Smooth muscle cell (in vitro differentiated cells): ENCODE measurements at regions not wholly inside any gene's neighbourhood (a gene's known extent, or its start where the extent isn't known, plus 50 kb on each side); places are given as distances from the start of the nearest gene placed in this dataset.

ENCODE experiments used
- DNase-seq: peaks from one replicate; lab custom pipeline; 2025; ENCODE audit not compliant: unreplicated experiment; lab: John Stamatoyannopoulos, UW
- H2AFZ ChIP-seq: fragments of 200-600 bp; sonication (generic); 2 replicates; pipeline ENCODE4 v1.6.0; 2016; ENCODE audit warnings: antibody characterized with exemption, low read depth, mild to moderate bottlenecking
- H3F3A ChIP-seq: fragments of 200-600 bp; sonication (generic); 2 replicates; pipeline ENCODE4 v1.6.0; 2017; ENCODE audit warnings: antibody characterized with exemption, low read depth
- H3K27ac ChIP-seq: fragments of 200-600 bp; sonication (generic); 2 replicates; pipeline ENCODE4 v1.5.1; 2016; ENCODE audit warnings: low read depth, mild to moderate bottlenecking
- H3K27me3 ChIP-seq: fragments of 200-600 bp; sonication (generic); 2 replicates; pipeline ENCODE4 v1.6.1; 2016; ENCODE audit warnings: low read depth, mild to moderate bottlenecking
- H3K36me3 ChIP-seq: fragments of 200-600 bp; sonication (generic); 2 replicates; pipeline ENCODE4 v1.5.1; 2016; ENCODE audit warnings: low read depth
- H3K4me1 ChIP-seq: fragments of 200-600 bp; sonication (generic); 2 replicates; pipeline ENCODE4 v1.5.1; 2016; ENCODE audit warnings: low read depth
- H3K4me2 ChIP-seq: fragments of 200-600 bp; sonication (generic); 2 replicates; pipeline ENCODE4 v1.6.0; 2016; ENCODE audit warnings: mild to moderate bottlenecking
- H3K4me3 ChIP-seq: fragments of 200-600 bp; sonication (generic); 2 replicates; pipeline ENCODE4 v1.5.1; 2016; ENCODE audit warnings: mild to moderate bottlenecking
- H3K79me2 ChIP-seq: fragments of 200-600 bp; sonication (generic); 2 replicates; pipeline ENCODE4 v1.6.0; 2016; ENCODE audit warnings: low read depth, mild to moderate bottlenecking
- H3K9ac ChIP-seq: fragments of 200-600 bp; sonication (generic); 2 replicates; pipeline ENCODE4 v1.6.0; 2016; ENCODE audit warnings: low read depth
- H3K9me3 ChIP-seq: fragments of 200-600 bp; sonication (generic); replicated peaks from 2 replicates; pipeline ENCODE4 v1.5.1; 2016; ENCODE audit warnings: low read depth
- H4K20me1 ChIP-seq: fragments of 200-600 bp; sonication (generic); 2 replicates; pipeline ENCODE4 v1.6.0; 2016; ENCODE audit warnings: low read depth
- CTCF ChIP-seq: fragments of 200-600 bp; sonication (generic); IDR thresholded peaks from 2 replicates; pipeline ENCODE4 v1.5.1; 2017; ENCODE audit warnings: borderline replicate concordance, mild to moderate bottlenecking, antibody characterized with exemption; ENCODE audit not compliant: insufficient read depth, poor library complexity, severe bottlenecking
- WGBS: methylation state at CpG from one replicate; pipeline ENCODE4 v1.1.7; 2016; ENCODE audit warnings: low lambda C conversion rate; 5-methylcytosine and 5-hydroxymethylcytosine counted together

DNA sequence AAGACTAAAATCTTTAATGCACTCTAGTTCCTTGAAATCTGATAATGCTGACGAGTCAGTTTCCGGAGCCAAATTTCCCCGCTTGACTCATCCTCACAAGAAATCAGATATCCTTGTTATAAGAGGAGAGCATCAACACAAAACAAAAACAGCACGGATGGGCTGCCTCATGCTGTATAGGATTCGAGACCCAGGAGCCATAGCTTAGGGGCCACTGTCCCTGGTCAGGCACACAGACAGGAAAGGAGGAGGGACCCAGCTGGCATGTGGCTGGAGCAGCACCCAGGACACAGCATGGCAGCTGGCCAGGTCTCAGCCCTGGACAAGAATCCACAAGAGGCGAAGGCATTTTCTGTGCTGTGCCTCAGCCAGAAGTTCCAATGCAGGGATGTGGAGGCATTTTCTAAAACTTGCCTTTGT, 110.2 kb upstream of the SPATA13 start:
- Histone ChIP-seq H3K27ac (no peak overlapping the region), H3K4me2 (no peak overlapping the region), H4K20me1 (no peaks in the 10 kb centered on the region), H3K9me3 (no peaks in the 10 kb centered on the region), H2AFZ (no peak overlapping the region), H3K27me3 (no peaks in the 10 kb centered on the region), H3K4me3 (no peak overlapping the region), H3K9ac (no peak overlapping the region), H3F3A (no peaks in the 10 kb centered on the region), H3K79me2 (no peaks in the 10 kb centered on the region), H3K36me3 (no peaks in the 10 kb centered on the region), H3K4me1 (no peaks in the 10 kb centered on the region)
- TF ChIP-seq CTCF: no peak
- WGBS: 79% methylated on average over 6 of the region's 6 CpGs
- no peak for DNase-seq

DNA sequence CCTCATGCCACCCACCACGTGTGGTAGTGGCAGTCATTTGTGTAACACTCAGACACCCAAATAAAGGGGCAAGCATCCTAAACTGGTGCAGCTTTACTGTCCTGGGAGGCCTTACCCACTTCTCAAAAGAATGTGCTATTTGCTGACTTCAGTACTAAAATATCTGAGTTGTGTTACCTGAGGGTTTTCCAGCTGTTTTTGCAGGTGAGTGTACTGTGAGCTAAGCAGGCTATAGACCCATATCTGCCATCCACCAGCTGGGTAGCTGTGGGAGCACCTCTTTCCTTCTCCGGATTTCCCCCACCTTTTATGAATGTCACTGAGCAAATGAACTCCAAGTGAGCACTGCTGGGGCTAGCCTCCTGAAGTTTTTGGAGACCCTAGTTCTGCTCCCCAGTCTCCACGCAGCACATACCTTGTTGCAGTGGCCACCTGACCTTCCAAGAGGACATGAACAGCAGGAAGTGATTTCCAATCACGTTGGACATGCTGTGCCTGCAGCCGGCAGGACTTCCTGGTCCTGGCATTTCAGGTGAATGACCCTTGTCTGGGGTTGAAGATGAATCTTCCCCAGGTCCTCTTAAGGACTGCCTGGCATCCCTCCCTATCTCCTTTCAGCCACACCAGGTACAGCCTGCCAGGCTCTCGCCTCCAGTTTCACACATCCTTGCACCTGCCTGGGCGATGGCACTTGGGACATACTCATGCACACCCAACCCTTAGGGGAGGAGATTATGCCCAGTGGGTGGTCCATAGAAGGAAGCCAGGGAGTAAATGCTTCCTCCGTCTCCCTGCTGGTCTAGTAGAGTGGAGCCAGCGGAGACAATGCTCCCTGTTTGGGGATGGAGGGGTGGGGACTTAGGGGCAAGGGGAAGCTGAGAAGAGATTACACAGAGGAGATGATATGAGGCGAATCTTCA, 109.5 kb upstream of the SPATA13 start:
- Histone ChIP-seq H2AFZ (no peak overlapping the region), H3K4me2 (no peak overlapping the region), H3K79me2 (no peaks in the 10 kb centered on the region), H3K4me3 (no peak overlapping the region), H3K36me3 (no peaks in the 10 kb centered on the region), H3K4me1 (no peaks in the 10 kb centered on the region), H3F3A (no peaks in the 10 kb centered on the region), H4K20me1 (no peaks in the 10 kb centered on the region), H3K9me3 (no peaks in the 10 kb centered on the region), H3K27me3 (no peaks in the 10 kb centered on the region), H3K9ac (no peak overlapping the region), H3K27ac (no peak overlapping the region)
- WGBS: 84% methylated on average over 10 of the region's 10 CpGs
- no peak for DNase-seq
- no peak for TF ChIP-seq CTCF

DNA sequence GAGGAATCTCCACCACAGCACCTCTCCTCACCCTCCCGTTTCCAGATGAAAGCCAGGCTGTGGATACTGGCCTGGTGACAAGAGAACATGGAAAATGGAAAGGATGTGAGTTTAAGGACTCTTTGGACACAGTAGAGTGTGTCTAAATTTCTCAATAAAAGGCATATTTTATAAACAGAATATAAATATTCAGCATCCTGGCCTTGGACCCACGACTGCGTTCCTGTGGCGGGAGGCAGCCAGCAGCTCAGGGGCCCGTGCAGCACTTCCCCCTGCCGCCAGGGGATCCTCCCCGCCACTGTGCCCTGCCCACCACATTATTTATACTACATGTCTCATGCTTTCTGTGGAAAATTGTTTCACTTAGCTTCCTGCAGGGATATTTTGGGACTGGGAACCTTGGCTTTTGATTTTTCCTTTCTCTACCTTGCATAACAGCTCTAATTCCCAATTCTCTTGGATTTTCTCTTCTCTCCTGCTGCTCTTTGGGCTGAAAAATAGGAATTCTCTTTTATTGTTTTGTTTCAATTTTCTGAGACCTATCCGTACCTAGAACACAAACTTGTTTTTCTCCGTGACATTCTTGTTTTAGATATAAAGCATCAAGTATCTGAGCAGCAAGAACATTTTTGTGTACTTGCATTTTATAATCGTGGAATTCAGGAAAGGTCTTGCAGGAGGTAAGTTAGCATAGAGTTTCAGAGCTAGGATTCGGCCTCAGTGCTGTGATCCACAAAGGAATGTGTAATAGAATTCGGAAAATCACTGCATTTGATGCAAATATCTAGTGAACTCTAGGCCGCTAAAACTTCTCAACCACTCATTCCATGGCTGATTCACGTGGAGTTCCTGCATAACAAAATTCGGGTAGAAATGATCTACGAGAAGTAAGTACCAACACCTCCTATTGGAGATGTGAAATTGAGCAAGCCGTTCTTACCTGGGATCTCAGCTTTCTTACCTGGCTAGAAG, 107.7 kb upstream of the SPATA13 start:
- Histone ChIP-seq H3K27me3 (no peaks in the 10 kb centered on the region), H3K27ac (no peak overlapping the region), H3K4me1 (no peaks in the 10 kb centered on the region), H3K4me2 (no peak overlapping the region), H2AFZ (no peak overlapping the region), H3F3A (no peaks in the 10 kb centered on the region), H4K20me1 (no peaks in the 10 kb centered on the region), H3K79me2 (no peaks in the 10 kb centered on the region), H3K9me3 (no peaks in the 10 kb centered on the region), H3K9ac (no peak overlapping the region), H3K36me3 (no peaks in the 10 kb centered on the region), H3K4me3 (no peak overlapping the region)
- 63% methylated on average over 11 of the region's 17 CpGs for whole genome bisulfite sequencing
- no peak for TF ChIP-seq CTCF
- no peak for DNase-seq
